Testis (tissue), 2 donors: ENCODE measurements at regions not wholly inside any gene's neighbourhood (a gene's known extent, or its start where the extent isn't known, plus 50 kb on each side); places are given as distances from the start of the nearest gene placed in this dataset.

Source experiments
- DNase-seq: peaks from one replicate; pipeline ENCODE4 v3.0.0-alpha.2; 2019
- H3K27ac ChIP-seq, 2 donors: fragments of 200-600 bp; sonication (generic); one replicate each; pipeline ENCODE4 v1.5.1; 2019
- H3K27me3 ChIP-seq: fragments of 200-600 bp; sonication (generic); one replicate; pipeline ENCODE4 v1.5.1; 2019
- H3K36me3 ChIP-seq: fragments of 200-600 bp; sonication (generic); one replicate; pipeline ENCODE4 v1.5.1; 2017; ENCODE audit warnings: low read depth; ENCODE audit errors: missing control alignments
- H3K4me1 ChIP-seq: fragments of 200-600 bp; sonication (generic); one replicate; pipeline ENCODE4 v1.5.1; 2019
- H3K4me3 ChIP-seq, 2 donors: fragments of 200-600 bp; sonication (generic); one replicate each; pipeline ENCODE4 v1.5.1; 2017 to 2019
- H3K9me3 ChIP-seq: fragments of 200-600 bp; sonication (generic); one replicate; pipeline ENCODE4 v1.5.1; 2017
- POLR2A ChIP-seq: fragments of 450-650 bp; IDR thresholded peaks from one replicate; pipeline ENCODE4 v1.6.1; 2017; ENCODE audit warnings: antibody characterized with exemption, mild to moderate bottlenecking, moderate library complexity
- WGBS, 2 donors: methylation state at CpG; one replicate each; pipeline ENCODE4 v1.1.5; 2018; 5-methylcytosine and 5-hydroxymethylcytosine counted together
- intact Hi-C: fragments of 100-400 bp; cut with DNase I; formaldehyde crosslinking; loops from one replicate; pipeline ENCODE4 v1.15.1; 2023; ENCODE audit warnings: low total_unique reads
- TF ChIP-seq, protein P1 (sequence below), 3 experiments: fragments of 450-650 bp in 2 of 3; fragments of 200-600 bp in 1 of 3; sonication (generic) in 1 of 3; IDR thresholded peaks; one replicate each; pipeline ENCODE4 v1.5.1; 2016 to 2019; ENCODE audit warnings: antibody characterized with exemption in 3 of 3, mild to moderate bottlenecking in 2 of 3, moderate library complexity in 1 of 3

GRCh38 chr14:50049703-50050570 lies 66.4 kb downstream of the VCPKMT start:
- intact Hi-C loops, result no loop called here
- no peaks in the 10 kb centered on the region for H3K27me3 ChIP-seq
- no peaks in the 10 kb centered on the region for H3K36me3 ChIP-seq
- no peak for TF ChIP-seq POLR2A
- TF ChIP-seq, protein P1, sequence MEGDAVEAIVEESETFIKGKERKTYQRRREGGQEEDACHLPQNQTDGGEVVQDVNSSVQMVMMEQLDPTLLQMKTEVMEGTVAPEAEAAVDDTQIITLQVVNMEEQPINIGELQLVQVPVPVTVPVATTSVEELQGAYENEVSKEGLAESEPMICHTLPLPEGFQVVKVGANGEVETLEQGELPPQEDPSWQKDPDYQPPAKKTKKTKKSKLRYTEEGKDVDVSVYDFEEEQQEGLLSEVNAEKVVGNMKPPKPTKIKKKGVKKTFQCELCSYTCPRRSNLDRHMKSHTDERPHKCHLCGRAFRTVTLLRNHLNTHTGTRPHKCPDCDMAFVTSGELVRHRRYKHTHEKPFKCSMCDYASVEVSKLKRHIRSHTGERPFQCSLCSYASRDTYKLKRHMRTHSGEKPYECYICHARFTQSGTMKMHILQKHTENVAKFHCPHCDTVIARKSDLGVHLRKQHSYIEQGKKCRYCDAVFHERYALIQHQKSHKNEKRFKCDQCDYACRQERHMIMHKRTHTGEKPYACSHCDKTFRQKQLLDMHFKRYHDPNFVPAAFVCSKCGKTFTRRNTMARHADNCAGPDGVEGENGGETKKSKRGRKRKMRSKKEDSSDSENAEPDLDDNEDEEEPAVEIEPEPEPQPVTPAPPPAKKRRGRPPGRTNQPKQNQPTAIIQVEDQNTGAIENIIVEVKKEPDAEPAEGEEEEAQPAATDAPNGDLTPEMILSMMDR (IDR thresholded peaks at IDR 0.05), result no peak
- no peak overlapping the region for H3K27ac ChIP-seq
- WGBS, 2 donors, result 91 to 95% methylated on average over 11 to 20 of the region's 20 CpGs
- no peaks in the 10 kb centered on the region for H3K9me3 ChIP-seq
- H3K4me3 ChIP-seq, result no peak overlapping the region
- DNase-seq, result no peak
- no peaks in the 10 kb centered on the region for H3K4me1 ChIP-seq

- Histone ChIP-seq H3K27me3 (no peaks in the 10 kb centered on the region), H3K36me3 (no peaks in the 10 kb centered on the region), H3K27ac (no peak overlapping the region), H3K4me3 (no peak overlapping the region), H3K4me1 (no peaks in the 10 kb centered on the region), H3K9me3 (no peaks in the 10 kb centered on the region)
- TF ChIP-seq, protein P1 (IDR thresholded peaks at IDR 0.05), result no peak
- no peak for TF ChIP-seq POLR2A
- DNase-seq, result no peak
- WGBS, 2 donors, result 89 to 93% methylated on average over 12 of the region's 12 CpGs
- intact Hi-C loops, result no loop called here
Measured at GRCh38 chr14:50051106-50051505, 65.3 kb downstream of the VCPKMT start.

DNA sequence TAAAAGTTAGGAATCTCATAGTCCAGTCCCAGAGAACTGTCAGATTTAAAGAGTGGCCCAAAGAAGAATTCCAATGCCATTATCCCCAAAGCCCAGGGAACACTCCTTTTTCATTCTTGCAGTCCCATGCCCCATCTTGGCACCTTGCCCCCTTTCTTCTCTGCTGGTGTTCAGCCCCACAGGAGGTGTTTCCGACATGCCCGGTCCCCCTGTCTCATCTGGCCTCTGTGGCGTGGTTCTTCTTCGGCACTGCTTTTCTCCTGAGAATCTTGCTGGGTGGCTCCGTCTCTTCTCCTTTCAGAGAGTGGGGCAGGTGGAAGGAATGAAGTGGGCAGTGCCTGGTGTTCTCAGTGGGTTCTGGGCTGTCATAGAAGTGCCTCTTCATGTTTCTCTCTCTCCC lies 64.7 kb downstream of the VCPKMT start:
- no peaks in the 10 kb centered on the region for H3K27me3 ChIP-seq
- TF ChIP-seq POLR2A, result no peak
- TF ChIP-seq, protein P1 (IDR thresholded peaks at IDR 0.05), result no peak
- H3K9me3 ChIP-seq, result no peaks in the 10 kb centered on the region
- no peak overlapping the region for H3K4me3 ChIP-seq
- no peaks in the 10 kb centered on the region for H3K4me1 ChIP-seq
- no peak overlapping the region for H3K27ac ChIP-seq
- H3K36me3 ChIP-seq, result no peaks in the 10 kb centered on the region
- WGBS, 2 donors, result 83 to 85% methylated on average over 5 of the region's 5 CpGs
- intact Hi-C loops, result no loop called here
- DNase-seq, result no peak

- no peak overlapping the region for H3K4me3 ChIP-seq
- WGBS, 2 donors, result 90 to 91% methylated on average over 11 of the region's 11 CpGs
- H3K27me3 ChIP-seq, result no peaks in the 10 kb centered on the region
- no peaks in the 10 kb centered on the region for H3K4me1 ChIP-seq
- no peak for TF ChIP-seq POLR2A
- no peaks in the 10 kb centered on the region for H3K9me3 ChIP-seq
- intact Hi-C loops, result no loop called here
- no peak overlapping the region for H3K27ac ChIP-seq
- H3K36me3 ChIP-seq, result no peaks in the 10 kb centered on the region
- no peak for DNase-seq
Measured at GRCh38 chr14:50052517-50052916, 63.9 kb downstream of the VCPKMT start.

DNA sequence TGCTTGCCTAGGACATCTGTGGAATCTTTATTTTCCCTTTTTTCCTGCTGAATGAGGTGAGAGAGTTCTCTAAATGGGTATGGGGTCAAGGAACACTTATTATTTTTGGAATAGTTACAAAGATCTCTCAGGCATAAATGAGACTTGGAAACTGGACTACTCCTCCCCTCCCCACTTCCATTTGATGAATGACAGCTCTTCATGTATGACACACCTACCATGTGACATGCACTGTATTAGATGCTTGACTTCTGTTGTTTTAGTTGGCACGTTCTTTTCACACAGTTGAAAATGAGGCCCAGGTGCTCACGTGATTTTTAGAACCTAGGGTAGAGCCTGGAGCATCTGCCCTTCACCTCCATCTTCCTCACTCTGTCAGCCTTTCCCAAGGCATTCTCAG lies 62.4 kb downstream of the VCPKMT start:
- TF ChIP-seq POLR2A, result no peak
- TF ChIP-seq, protein P1 (IDR thresholded peaks at IDR 0.05), result no peak
- H3K27ac ChIP-seq, result no peak overlapping the region
- H3K27me3 ChIP-seq, result no peaks in the 10 kb centered on the region
- intact Hi-C loops, result no loop called here
- no peaks in the 10 kb centered on the region for H3K4me1 ChIP-seq
- no peaks in the 10 kb centered on the region for H3K36me3 ChIP-seq
- no peak for DNase-seq
- no peaks in the 10 kb centered on the region for H3K9me3 ChIP-seq
- 88 to 93% methylated on average over 2 of the region's 2 CpGs for WGBS, 2 donors
- no peak overlapping the region for H3K4me3 ChIP-seq
